Breast epithelium (tissue), 3 donors: ENCODE measurements at regions not wholly inside any gene's neighbourhood (a gene's known extent, or its start where the extent isn't known, plus 50 kb on each side); places are given as distances from the start of the nearest gene placed in this dataset.

Source experiments
- CTCF ChIP-seq, 3 donors: fragments of 450-650 bp; IDR thresholded peaks; one replicate each; pipeline ENCODE4 v1.5.1; 2016 to 2017; ENCODE audit warnings: antibody characterized with exemption in 3 of 3, mild to moderate bottlenecking in 3 of 3, moderate library complexity in 3 of 3
- POLR2A ChIP-seq: fragments of 450-650 bp; IDR thresholded peaks from one replicate; pipeline ENCODE4 v1.6.1; 2016; ENCODE audit warnings: antibody characterized with exemption, mild to moderate bottlenecking, moderate library complexity
- POLR2AphosphoS5 ChIP-seq, 3 donors: sonication (generic); formaldehyde crosslinking; IDR thresholded peaks; one replicate each; pipeline ENCODE4 v1.6.1; 2017; ENCODE audit warnings: antibody characterized with exemption in 3 of 3

GRCh38 chr7:38025815-38026214 is 105.4 kb downstream of the EPDR1 start:
- TF ChIP-seq CTCF (IDR thresholded peaks at IDR 0.05) (no peak), POLR2A (no peak), POLR2AphosphoS5 (IDR thresholded peaks at IDR 0.05) (no peak)
